CD4-positive, alpha-beta T cell treated with Interleukin-2 at 100 ng/mL for 4 hours (primary cell): ENCODE measurements at regions not wholly inside any gene's neighbourhood (a gene's known extent, or its start where the extent isn't known, plus 50 kb on each side); places are given as distances from the start of the nearest gene placed in this dataset.
"Not testable (repeated sequence)": the region's sequence is repeated elsewhere in the genome, so short reads cannot be mapped to it uniquely, and the experiment has no call there.

ENCODE experiments used
- DNase-seq: peaks from one replicate; pipeline ENCODE4 v3.0.0-alpha.2; 2020; ENCODE audit warnings: low spot score

DNA sequence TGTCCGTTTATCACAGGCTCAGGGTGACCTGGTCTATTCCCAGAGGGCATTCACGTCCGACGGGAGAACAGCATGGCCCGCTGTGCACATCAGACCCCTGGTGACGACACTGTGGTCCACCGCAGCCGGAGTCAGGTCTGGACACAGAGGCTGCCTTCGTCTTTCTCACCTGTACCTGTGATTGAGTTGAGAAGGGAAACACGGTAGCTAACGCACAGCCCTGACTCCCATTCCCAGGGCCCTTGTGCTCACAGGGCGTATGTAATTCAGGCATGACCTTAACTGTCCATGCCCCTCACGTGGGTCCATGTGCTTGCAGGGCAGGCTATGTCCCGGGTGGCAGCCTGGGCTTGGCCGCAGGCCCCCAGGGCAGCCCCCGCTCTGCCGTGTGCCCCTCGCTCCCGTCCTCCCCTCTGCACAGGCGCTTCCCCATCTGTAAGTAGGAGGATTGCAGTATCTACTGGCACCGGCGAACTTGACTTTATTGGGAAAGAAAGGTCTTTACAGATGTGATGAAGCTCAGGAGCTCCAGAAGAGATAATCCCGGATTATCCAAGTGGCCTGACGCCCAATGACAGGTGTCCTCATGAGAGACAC, 221.3 kb upstream of the TCERG1L start:
- DNase-seq: no peak

DNA sequence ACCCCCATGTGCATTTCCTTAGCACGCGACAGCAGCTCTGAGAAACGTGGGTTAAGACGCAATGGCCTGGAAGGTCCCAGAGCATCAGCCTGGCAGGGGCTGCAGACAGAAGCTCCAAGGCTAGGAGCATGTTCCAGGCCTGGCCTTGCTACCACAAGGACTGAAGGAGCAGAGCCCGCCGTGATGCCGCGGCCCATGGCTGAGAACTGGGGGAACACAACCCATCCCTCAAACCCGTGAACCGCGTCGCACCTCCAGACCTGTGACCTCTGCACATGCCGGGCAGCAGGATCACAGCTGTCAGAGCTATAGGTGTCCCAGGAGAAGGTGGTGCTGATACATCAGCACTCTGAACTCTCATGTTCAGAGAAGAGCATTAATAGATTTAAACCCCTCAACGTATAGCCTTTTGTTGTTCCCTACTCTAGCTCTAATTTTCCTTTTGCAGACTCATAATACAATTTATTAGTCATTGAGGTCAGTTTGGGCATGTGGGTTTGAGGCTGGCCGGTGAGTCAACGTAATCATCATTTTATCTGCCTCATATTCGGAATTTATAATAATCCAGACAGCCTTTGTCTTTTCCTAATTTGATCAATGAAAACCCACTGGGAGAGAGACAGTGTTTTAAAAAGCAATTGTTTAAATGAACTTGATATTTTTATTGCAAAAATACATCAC, 222.5 kb upstream of the TCERG1L start:
- no peak for DNase-seq

GRCh38 chr10:131534836-131535235, 223.3 kb upstream of the TCERG1L start:
- no peak for DNase-seq

- no peak for DNase-seq
Measured at GRCh38 chr10:131536676-131537075, 225.2 kb upstream of the TCERG1L start.

DNA sequence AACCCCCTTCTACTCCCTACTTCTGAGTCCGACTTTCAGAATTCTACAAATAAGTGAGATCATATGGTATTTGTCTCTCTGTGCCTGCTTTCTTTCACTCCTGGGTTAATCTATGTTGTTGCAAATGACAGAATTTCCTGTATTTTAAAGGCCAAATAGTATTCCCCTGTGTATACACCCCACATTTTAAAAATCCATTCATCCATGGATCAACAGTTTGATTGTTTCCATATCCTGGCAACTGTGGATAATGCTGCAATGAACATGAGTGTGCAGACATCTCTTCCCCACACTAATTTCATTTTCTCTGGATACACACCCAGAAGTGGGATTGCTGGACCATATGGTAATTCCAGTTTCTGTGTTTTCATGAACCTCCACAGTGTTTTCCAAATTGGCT, 225.8 kb upstream of the TCERG1L start:
- no peak for DNase-seq

GRCh38 chr10:131544495-131544894, 233.0 kb upstream of the TCERG1L start:
- no peak for DNase-seq

GRCh38 chr10:131546086-131546810, 234.7 kb upstream of the TCERG1L start:
- no peak for DNase-seq

- DNase-seq: no peak
Measured at GRCh38 chr10:131547129-131547799, 235.7 kb upstream of the TCERG1L start.

DNA sequence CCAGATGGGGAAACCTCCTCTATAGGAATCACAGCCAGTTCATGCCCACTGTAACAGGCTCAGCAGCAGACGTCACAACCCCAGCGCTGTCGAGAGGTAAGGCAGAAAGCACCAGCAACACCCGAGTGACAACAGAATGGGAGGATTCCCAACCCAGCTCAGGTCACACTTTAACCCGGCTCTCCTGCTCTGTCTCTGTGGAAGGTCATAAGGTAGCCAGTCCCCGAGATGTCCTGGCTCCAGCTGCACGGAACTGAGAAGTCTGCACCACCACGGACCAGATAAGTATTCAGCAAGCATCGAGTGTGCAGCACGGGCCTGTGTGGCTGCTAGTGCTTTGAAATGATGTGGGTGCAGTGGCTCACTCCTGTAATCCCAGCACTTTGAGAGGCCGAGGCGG, 236.7 kb upstream of the TCERG1L start:
- no peak for DNase-seq

DNA sequence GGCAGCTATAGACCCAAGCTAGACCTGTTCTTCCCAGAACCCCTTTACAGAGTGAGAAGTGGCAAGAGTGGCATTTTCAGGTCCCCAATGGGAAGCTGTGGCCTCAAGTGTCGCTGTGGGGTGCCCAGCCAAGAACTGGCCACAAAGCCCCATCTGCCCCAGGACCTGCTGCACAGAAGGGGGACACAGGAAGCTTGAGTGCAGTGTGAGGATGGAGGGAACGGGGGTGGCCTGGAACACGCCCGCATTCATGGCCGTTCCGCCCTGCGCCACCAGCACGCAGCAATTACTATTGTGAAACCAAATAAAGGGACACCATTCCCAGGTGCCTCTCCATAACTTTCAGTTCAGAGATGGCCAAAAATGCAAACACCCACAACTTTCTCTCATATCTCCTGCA, 237.6 kb upstream of the TCERG1L start:
- no peak for DNase-seq

GRCh38 chr10:131553121-131553520, 241.6 kb upstream of the TCERG1L start:
- DNase-seq: no peak

DNA sequence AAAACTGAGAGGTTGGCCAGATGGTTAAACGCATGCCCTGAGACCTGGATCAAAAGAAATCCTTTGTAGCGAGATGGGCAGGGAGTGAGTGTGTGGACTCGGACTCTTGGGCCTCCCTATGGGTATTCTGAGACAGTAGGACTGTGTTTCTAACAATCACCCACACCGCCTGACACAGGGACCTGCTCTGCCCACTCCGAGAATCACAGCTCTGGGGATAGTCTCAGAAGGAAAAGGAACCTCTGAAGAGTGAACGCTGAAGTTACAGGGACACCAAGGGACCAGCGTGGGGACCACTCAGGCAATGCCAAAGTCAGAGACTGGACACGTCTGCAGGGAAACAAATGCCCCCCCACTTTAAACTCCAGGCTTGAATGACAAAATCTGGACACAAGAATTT, 242.1 kb upstream of the TCERG1L start:
- no peak for DNase-seq

GRCh38 chr10:131554821-131555220, 243.3 kb upstream of the TCERG1L start:
- no peak for DNase-seq

GRCh38 chr10:131555406-131555805, 243.9 kb upstream of the TCERG1L start:
- no peak for DNase-seq

DNA sequence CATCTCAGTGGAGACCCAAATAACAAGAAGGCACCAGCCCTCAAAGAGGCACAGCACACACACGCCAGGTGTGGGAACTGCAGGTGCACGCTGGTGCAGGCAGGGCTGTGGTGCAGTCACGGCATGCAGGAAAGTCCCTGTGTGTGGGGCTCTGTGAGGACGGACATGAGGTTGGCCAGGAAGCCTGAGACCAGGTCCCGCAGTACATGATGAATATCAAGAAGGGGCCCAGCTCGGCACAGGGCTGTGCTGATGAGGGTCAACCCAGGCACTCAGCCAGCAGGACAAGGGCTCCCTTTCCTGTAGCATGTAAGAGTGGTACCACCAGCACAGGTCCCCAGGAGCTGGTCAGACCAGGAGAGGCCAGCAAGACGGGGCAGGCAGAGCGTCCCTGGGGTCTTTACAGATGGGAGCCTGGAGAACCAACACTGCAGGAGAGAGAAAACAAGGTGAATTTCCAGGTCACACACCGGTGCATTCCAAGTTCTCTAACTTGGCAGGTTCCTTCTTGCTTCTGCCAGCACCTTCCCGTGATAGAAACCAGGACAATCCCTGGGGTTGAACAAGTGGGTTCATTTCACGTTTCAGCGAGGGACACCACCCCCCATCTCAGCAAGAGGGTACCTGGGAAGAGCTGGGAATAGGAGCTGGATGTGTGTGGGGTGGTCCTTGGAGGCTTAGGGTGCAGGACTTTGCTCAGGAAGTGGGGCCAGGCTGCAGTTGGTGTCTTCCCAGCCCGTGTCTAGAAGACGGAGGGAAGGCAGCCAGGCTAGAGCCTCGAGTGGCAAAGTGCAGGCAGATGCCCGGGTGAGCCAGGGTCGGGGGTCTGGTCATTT, 244.8 kb upstream of the TCERG1L start:
- no peak for DNase-seq

DNA sequence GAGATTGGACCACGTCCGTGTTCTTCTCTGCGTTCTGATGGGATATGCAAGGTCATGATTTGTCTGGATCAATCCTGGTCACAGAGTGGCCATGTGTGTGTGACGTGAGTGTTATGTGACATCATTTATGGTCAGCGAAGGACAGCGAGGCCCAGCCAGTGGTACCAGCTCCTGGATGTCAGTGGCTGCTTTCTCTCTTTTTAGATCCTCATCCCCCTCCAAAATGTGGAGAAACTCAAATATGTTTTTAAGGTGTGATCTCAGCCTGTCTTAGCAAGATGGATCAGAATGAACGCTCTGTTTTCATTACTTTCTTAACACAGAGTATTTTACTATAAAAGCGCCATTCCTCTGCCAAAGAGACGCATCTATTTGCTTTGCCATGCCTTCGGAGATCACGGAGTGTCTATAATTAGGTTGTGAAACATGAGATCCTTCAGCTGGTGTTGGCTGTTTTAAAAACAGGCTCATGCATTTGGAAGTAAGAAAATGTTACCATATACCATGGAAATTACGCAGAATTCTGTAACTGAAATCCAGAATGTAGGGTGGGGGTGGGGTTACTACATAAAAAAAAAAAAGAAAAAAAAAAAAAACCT, 245.5 kb upstream of the TCERG1L start:
- no peak for DNase-seq

- DNase-seq: not testable (repeated sequence)
Measured at GRCh38 chr10:131557956-131558355, 246.4 kb upstream of the TCERG1L start.

- DNase-seq: no peak
Measured at GRCh38 chr10:131559450-131559911, 248.0 kb upstream of the TCERG1L start.

- no peak for DNase-seq
Measured at GRCh38 chr10:131560166-131560565, 248.6 kb upstream of the TCERG1L start.

DNA sequence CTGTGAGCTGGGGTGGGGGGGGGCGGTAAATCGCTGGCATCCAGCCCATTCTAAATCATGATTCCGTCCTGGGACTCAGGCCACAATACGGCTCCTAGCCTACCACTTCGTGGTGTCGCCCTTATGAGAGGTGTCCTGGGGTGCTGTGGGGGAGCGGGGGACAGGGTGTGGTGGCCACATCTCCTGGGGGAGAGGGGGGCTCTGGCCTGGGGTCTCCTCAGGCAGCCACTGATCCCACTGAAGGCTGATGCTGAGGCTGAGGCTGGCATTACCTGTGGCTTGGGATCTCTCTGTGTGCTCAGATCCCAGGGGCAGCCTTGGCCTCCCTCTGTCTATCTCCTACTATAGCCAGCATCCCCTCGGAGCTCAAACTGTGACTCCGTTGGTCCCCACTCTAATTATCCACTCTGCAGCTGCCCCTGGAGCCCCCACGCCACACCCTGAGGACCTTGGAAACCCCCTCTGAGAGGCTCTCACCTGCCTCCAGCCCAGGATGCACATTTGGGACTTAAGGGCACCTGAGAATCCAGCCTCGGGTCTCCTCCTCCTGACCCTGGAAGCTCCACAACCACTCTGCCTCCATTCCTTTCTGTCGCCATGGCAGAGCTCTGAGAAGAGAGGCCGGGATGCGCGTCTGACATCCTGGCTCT, 249.3 kb upstream of the TCERG1L start:
- DNase-seq: no peak

- no peak for DNase-seq
Measured at GRCh38 chr10:131561897-131562296, 250.4 kb upstream of the TCERG1L start.
